GM12892 (cell line): ENCODE measurements at regions not wholly inside any gene's neighbourhood (a gene's known extent, or its start where the extent isn't known, plus 50 kb on each side); places are given as distances from the start of the nearest gene placed in this dataset.

Experiments
- POLR2AphosphoS5 ChIP-seq: IDR thresholded peaks from 2 replicates; pipeline ENCODE4 v1.6.1; 2011; ENCODE audit warnings: low read depth, low read length, control low read depth
- TAF1 ChIP-seq: IDR thresholded peaks from 2 replicates; pipeline ENCODE4 v1.6.1; 2011; ENCODE audit warnings: low read depth, mild to moderate bottlenecking, control low read depth, low read length, borderline replicate concordance

- no peak for TF ChIP-seq TAF1
- no peak for TF ChIP-seq POLR2AphosphoS5
Observed at GRCh38 chr6:141552463-141552862, 580.3 kb upstream of the GJE1 start.
